ENCODE measurements at regions not wholly inside any gene's neighbourhood (a gene's known extent, or its start where the extent isn't known, plus 50 kb on each side); places are given as distances from the start of the nearest gene placed in this dataset.
A peak's percentile ranks its signal among the peaks of the same experiment; 100 is the strongest.
"Not testable (repeated sequence)": the region's sequence is repeated elsewhere in the genome, so short reads cannot be mapped to it uniquely, and the experiment has no call there.

- peak overlapping the region; percentile 99 for H3K27ac ChIP-seq
- TF ChIP-seq CTCF (conservative IDR thresholded peaks at IDR 0.05) = no peak
Measured at GRCh38 chr1:177872308-177872900, 97.5 kb downstream of the SEC16B start.

GRCh38 chr1:177871613-177872307 is 98.1 kb downstream of the SEC16B start:
- H3K27ac ChIP-seq = peak overlapping the region; percentile 99
- TF ChIP-seq CTCF (conservative IDR thresholded peaks at IDR 0.05) = no peak

GRCh38 chr1:177869586-177869985 is 100.3 kb downstream of the SEC16B start:
- TF ChIP-seq CTCF (conservative IDR thresholded peaks at IDR 0.05) = no peak
- peak overlapping the region; percentile 99; the same call in 1 of the 2 replicates for H3K27ac ChIP-seq

- H3K27ac ChIP-seq = not testable (repeated sequence)
Measured at GRCh38 chr1:177869011-177869410, 100.8 kb downstream of the SEC16B start.

- no peak overlapping the region for H3K27ac ChIP-seq
- no peak for TF ChIP-seq CTCF (conservative IDR thresholded peaks at IDR 0.05)
Measured at GRCh38 chr1:177865807-177866206, 104.1 kb downstream of the SEC16B start.

- no peak for TF ChIP-seq CTCF (conservative IDR thresholded peaks at IDR 0.05)
- no peak overlapping the region for H3K27ac ChIP-seq
Measured at GRCh38 chr1:177864538-177865305, 105.1 kb downstream of the SEC16B start.

GRCh38 chr1:177863796-177864195 is 106.1 kb downstream of the SEC16B start:
- no peak for TF ChIP-seq CTCF (conservative IDR thresholded peaks at IDR 0.05)
- H3K27ac ChIP-seq = no peak overlapping the region
